ENCODE measurements at regions not wholly inside any gene's neighbourhood (a gene's known extent, or its start where the extent isn't known, plus 50 kb on each side); places are given as distances from the start of the nearest gene placed in this dataset.

GRCh38 chr6:51007237-51007636, 188.6 kb downstream of the TFAP2B start:
- TF ChIP-seq, protein P1, sequence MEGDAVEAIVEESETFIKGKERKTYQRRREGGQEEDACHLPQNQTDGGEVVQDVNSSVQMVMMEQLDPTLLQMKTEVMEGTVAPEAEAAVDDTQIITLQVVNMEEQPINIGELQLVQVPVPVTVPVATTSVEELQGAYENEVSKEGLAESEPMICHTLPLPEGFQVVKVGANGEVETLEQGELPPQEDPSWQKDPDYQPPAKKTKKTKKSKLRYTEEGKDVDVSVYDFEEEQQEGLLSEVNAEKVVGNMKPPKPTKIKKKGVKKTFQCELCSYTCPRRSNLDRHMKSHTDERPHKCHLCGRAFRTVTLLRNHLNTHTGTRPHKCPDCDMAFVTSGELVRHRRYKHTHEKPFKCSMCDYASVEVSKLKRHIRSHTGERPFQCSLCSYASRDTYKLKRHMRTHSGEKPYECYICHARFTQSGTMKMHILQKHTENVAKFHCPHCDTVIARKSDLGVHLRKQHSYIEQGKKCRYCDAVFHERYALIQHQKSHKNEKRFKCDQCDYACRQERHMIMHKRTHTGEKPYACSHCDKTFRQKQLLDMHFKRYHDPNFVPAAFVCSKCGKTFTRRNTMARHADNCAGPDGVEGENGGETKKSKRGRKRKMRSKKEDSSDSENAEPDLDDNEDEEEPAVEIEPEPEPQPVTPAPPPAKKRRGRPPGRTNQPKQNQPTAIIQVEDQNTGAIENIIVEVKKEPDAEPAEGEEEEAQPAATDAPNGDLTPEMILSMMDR (IDR thresholded peaks at IDR 0.05): no peak
- TF ChIP-seq POLR2AphosphoS5 (IDR thresholded peaks at IDR 0.05) (no peak), POLR2A (IDR thresholded peaks at IDR 0.05) (no peak), EP300 (IDR thresholded peaks at IDR 0.05) (no peak)

Measured in suprapubic skin (tissue), 4 donors.